Mesothelial cell of epicardium (in vitro differentiated cells): ENCODE measurements at regions not wholly inside any gene's neighbourhood (a gene's known extent, or its start where the extent isn't known, plus 50 kb on each side); places are given as distances from the start of the nearest gene placed in this dataset.
A peak's percentile ranks its signal among the peaks of the same experiment; 100 is the strongest.

Source experiments
- DNase-seq, 2 experiments: peaks; one replicate each; pipeline ENCODE4 v3.0.0; 2021; ENCODE audit warnings: low spot score in 2 of 2; ENCODE audit not compliant: unreplicated experiment in 2 of 2
- H3K27ac Mint-ChIP-seq: 2 replicates; pipeline ENCODE4 v1.8.0; 2021; ENCODE audit warnings: mixed read lengths
- H3K27me3 Mint-ChIP-seq: 2 replicates; pipeline ENCODE4 v1.8.0; 2021; ENCODE audit warnings: low read depth, mixed read lengths
- H3K36me3 Mint-ChIP-seq: 2 replicates; pipeline ENCODE4 v1.8.0; 2021; ENCODE audit warnings: mixed read lengths
- H3K4me1 Mint-ChIP-seq: 2 replicates; pipeline ENCODE4 v1.8.0; 2021; ENCODE audit warnings: mixed read lengths
- H3K4me3 Mint-ChIP-seq: 2 replicates; pipeline ENCODE4 v1.8.0; 2021; ENCODE audit warnings: mild to moderate bottlenecking, moderate library complexity, mixed read lengths
- H3K9me3 Mint-ChIP-seq: 2 replicates; pipeline ENCODE4 v1.8.0; 2021; ENCODE audit warnings: mixed read lengths
- TF ChIP-seq, protein P1 (sequence below): fragments of 200-600 bp; sonication (generic); IDR thresholded peaks from one replicate; pipeline ENCODE4 v1.5.0; 2021; ENCODE audit warnings: antibody characterized with exemption; ENCODE audit not compliant: unreplicated experiment

DNA sequence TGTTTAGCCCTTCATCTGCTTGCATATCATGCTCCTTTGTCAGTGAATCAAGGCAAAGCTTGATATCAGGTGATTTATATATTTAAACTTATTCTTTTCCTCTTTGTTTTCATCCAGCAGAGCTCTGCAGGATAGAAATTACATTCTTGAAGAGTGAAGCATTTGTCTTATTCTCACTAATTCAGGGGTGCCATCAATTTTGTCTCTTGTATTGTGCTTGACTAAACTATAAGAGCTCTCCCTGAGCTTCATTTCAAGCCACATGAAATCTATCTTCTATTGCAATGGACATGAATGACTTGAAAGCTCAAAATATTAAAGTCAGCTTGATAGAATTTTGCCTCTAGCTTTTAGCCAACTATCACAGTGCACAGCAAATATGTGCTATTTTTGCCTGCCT is 236.7 kb upstream of the KCTD3 start:
- Mint-ChIP-seq H3K4me3 (no peak overlapping the region), H3K36me3 (no peaks in the 10 kb centered on the region), H3K27me3 (no peaks in the 10 kb centered on the region), H3K4me1 (no peaks in the 10 kb centered on the region), H3K27ac (no peak overlapping the region), H3K9me3 (peaks cover 8% of the 10 kb centered on the region)
- no peak for DNase-seq
- TF ChIP-seq, protein P1, sequence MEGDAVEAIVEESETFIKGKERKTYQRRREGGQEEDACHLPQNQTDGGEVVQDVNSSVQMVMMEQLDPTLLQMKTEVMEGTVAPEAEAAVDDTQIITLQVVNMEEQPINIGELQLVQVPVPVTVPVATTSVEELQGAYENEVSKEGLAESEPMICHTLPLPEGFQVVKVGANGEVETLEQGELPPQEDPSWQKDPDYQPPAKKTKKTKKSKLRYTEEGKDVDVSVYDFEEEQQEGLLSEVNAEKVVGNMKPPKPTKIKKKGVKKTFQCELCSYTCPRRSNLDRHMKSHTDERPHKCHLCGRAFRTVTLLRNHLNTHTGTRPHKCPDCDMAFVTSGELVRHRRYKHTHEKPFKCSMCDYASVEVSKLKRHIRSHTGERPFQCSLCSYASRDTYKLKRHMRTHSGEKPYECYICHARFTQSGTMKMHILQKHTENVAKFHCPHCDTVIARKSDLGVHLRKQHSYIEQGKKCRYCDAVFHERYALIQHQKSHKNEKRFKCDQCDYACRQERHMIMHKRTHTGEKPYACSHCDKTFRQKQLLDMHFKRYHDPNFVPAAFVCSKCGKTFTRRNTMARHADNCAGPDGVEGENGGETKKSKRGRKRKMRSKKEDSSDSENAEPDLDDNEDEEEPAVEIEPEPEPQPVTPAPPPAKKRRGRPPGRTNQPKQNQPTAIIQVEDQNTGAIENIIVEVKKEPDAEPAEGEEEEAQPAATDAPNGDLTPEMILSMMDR, result no peak

DNA sequence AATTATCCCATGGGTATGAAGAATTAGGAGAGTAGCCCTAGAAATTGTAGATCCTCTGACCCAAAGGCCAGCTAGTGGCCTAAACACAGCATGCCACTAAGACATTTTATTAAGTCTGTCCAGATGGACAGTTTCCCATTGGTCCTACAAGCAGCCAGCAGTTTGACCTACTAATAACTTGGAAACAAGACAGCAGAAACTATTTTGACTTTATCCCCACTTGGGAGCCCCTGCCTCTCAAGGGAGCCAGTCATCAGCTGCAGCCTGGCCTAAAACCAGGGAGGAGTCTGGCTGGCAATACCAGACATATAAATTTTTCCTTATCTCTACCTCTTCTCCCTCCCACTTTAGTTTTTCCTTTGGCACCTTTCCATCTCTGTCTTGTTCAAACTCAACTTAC is 222.6 kb upstream of the KCTD3 start:
- Mint-ChIP-seq H3K27me3 (peaks cover 2% of the 10 kb centered on the region), H3K36me3 (no peaks in the 10 kb centered on the region), H3K4me1 (peaks cover 13% of the 10 kb centered on the region), H3K27ac (peak overlapping the region; percentile 30), H3K9me3 (peaks cover 7% of the 10 kb centered on the region), H3K4me3 (no peak overlapping the region)
- TF ChIP-seq, protein P1, result no peak
- no peak for DNase-seq

DNA sequence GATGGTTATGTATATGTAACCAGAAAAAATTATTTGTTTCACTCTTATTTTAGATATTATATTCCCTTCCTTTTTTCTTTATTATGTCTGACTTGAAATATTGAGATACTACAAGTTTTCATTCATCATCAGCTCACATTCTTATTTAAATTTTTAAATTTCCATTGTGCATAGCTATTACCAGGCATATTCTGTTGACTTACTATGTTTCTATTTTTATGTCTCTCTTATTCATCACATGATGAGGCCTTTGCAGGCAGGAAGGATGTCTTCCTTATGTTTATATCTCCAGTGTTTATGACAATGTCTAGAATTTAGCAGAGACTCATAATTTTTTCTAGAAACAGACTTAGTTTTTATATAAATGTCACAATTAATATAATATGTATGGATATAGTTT is 221.9 kb upstream of the KCTD3 start:
- no peak for DNase-seq
- Mint-ChIP-seq H3K4me3 (no peak overlapping the region), H3K27me3 (peaks cover 2% of the 10 kb centered on the region), H3K36me3 (no peaks in the 10 kb centered on the region), H3K9me3 (peaks cover 7% of the 10 kb centered on the region), H3K4me1 (peaks cover 13% of the 10 kb centered on the region), H3K27ac (no peak overlapping the region)
- TF ChIP-seq, protein P1, result no peak

DNA sequence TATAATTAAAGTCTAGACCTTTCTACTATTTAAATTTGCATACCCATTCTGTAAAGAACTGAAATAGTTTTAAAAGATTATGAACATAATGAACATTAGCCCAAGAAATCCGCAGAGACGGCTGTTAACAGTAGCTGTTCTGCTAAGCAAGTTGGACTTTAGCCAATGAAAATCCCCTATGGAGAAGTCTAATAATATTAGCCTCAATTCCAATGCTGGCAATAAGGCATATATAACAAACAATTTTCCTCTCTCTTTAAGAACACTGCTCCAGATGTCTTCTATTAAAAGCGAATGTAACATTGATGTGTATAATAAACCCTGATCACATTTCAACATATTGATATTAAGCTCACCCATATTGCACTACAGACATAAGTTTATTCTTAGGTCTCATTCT is 221.3 kb upstream of the KCTD3 start:
- DNase-seq, result no peak
- TF ChIP-seq, protein P1, result no peak
- H3K27me3 Mint-ChIP-seq, result peaks cover 2% of the 10 kb centered on the region
- no peak overlapping the region for H3K4me3 Mint-ChIP-seq
- peaks cover 13% of the 10 kb centered on the region for H3K4me1 Mint-ChIP-seq
- no peaks in the 10 kb centered on the region for H3K36me3 Mint-ChIP-seq
- H3K27ac Mint-ChIP-seq, result no peak overlapping the region
- peaks cover 7% of the 10 kb centered on the region for H3K9me3 Mint-ChIP-seq

DNA sequence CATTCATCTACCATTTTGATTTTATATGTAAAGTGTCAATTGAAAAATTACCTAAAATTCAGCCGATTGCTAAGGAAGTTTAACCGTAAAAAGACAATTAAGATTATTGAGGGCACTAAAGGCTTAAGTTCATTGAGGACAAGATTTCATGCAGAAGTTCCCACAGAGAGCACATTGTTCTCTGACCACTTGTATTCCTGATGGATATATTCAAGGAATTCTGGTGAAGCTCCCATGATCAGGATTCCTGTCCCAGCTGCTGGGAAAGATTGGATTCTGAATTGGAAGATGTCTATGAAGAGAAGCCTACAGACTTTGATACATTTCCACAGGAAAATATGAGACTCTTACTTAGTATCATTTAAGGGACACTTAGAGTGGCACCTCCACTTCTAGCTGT is 209.2 kb upstream of the KCTD3 start:
- DNase-seq, result no peak
- Mint-ChIP-seq H3K9me3 (peaks cover 13% of the 10 kb centered on the region), H3K4me3 (no peak overlapping the region), H3K27me3 (no peaks in the 10 kb centered on the region), H3K27ac (no peak overlapping the region), H3K36me3 (no peaks in the 10 kb centered on the region), H3K4me1 (no peaks in the 10 kb centered on the region)
- TF ChIP-seq, protein P1, result no peak

DNA sequence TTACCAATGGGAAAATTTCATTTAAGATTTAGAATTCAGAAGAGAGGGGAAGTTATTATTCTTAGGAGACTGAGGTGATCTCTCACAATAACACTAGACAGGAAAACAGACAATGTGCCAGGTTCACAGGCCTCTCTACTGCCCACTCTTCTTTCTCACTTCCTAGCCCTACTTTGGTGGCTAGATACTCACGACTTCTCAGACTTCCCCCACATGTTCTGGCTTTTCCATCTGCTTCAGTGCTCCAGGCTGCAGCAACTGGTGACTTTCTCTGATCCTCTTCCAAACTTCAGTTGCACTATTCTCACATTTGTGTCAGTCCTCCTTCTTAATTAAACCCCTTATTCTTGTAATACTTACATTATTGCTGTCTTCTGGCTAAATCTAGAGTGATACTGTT is 208.7 kb upstream of the KCTD3 start:
- no peak overlapping the region for H3K4me3 Mint-ChIP-seq
- H3K27ac Mint-ChIP-seq, result no peak overlapping the region
- peaks cover 3% of the 10 kb centered on the region for H3K27me3 Mint-ChIP-seq
- DNase-seq, result no peak
- peaks cover 17% of the 10 kb centered on the region for H3K9me3 Mint-ChIP-seq
- H3K36me3 Mint-ChIP-seq, result no peaks in the 10 kb centered on the region
- no peaks in the 10 kb centered on the region for H3K4me1 Mint-ChIP-seq
- TF ChIP-seq, protein P1, result no peak
